ENCODE measurements at regions not wholly inside any gene's neighbourhood (a gene's known extent, or its start where the extent isn't known, plus 50 kb on each side); places are given as distances from the start of the nearest gene placed in this dataset.

- Mint-ChIP-seq H3K4me1 (peaks cover 2% of the 10 kb centered on the region), H3K27me3 (ENCODE audit: insufficient read depth, low read depth) (no peaks in the 10 kb centered on the region), H3K36me3 (peaks cover 5% of the 10 kb centered on the region), H3K9me3 (peaks cover 10% of the 10 kb centered on the region), H3K27ac (no peak overlapping the region), H3K4me3 (no peak overlapping the region)
- Histone ChIP-seq H3K27me3 (no peaks in the 10 kb centered on the region), H4K20me1 (ENCODE audit: low read depth) (no peaks in the 10 kb centered on the region), H3K79me2 (ENCODE audit: low read depth) (no peaks in the 10 kb centered on the region), H3K27ac (no peak overlapping the region), H3K9ac (no peak overlapping the region), H3K4me3 (no peak overlapping the region), H3F3A (ENCODE audit: low read depth) (no peaks in the 10 kb centered on the region), H2AFZ (replicated peaks) (no peak overlapping the region), H3K9me3 (ENCODE audit: low read depth) (no peaks in the 10 kb centered on the region), H3K36me3 (no peaks in the 10 kb centered on the region), H3K4me1 (no peaks in the 10 kb centered on the region), H3K4me2 (no peak overlapping the region)
- no peak for DNase-seq (ENCODE audit: low spot score)
- TF ChIP-seq EZH2phosphoT487 (IDR thresholded peaks at IDR 0.05) (no peak), CTCF (IDR thresholded peaks at IDR 0.05) (no peak), EZH2 (IDR thresholded peaks at IDR 0.05) (no peak)
Measured at GRCh38 chr5:125109293-125109692, 362.9 kb upstream of the ZNF608 start.

- Mint-ChIP-seq H3K4me3 (no peak overlapping the region), H3K36me3 (peaks cover 5% of the 10 kb centered on the region), H3K27me3 (ENCODE audit: insufficient read depth, low read depth) (no peaks in the 10 kb centered on the region), H3K9me3 (peaks cover 10% of the 10 kb centered on the region), H3K27ac (no peak overlapping the region), H3K4me1 (peaks cover under 1% of the 10 kb centered on the region)
- Histone ChIP-seq H3K9me3 (ENCODE audit: low read depth) (no peaks in the 10 kb centered on the region), H3K27me3 (no peaks in the 10 kb centered on the region), H3F3A (ENCODE audit: low read depth) (no peaks in the 10 kb centered on the region), H3K36me3 (no peaks in the 10 kb centered on the region), H4K20me1 (ENCODE audit: low read depth) (no peaks in the 10 kb centered on the region), H3K4me1 (no peaks in the 10 kb centered on the region), H3K9ac (no peak overlapping the region), H3K27ac (no peak overlapping the region), H3K4me3 (no peak overlapping the region), H3K4me2 (no peak overlapping the region), H2AFZ (replicated peaks) (no peak overlapping the region), H3K79me2 (ENCODE audit: low read depth) (no peaks in the 10 kb centered on the region)
- DNase-seq (ENCODE audit: low spot score), result no peak
- TF ChIP-seq CTCF (IDR thresholded peaks at IDR 0.05) (no peak), EZH2 (IDR thresholded peaks at IDR 0.05) (no peak), EZH2phosphoT487 (IDR thresholded peaks at IDR 0.05) (no peak)
Measured at GRCh38 chr5:125109816-125110215, 363.4 kb upstream of the ZNF608 start.

- H3K79me2 ChIP-seq (ENCODE audit: low read depth), result no peaks in the 10 kb centered on the region
- H3K9ac ChIP-seq, result no peak overlapping the region
- Mint-ChIP-seq H3K4me3 (no peak overlapping the region), H3K36me3 (peaks cover 7% of the 10 kb centered on the region), H3K27me3 (ENCODE audit: insufficient read depth, low read depth) (no peaks in the 10 kb centered on the region), H3K27ac (no peak overlapping the region), H3K9me3 (peaks cover 8% of the 10 kb centered on the region), H3K4me1 (peaks cover 8% of the 10 kb centered on the region)
- no peak overlapping the region for H3K27ac ChIP-seq
- H3K27me3 ChIP-seq, result no peaks in the 10 kb centered on the region
- H3K36me3 ChIP-seq, result no peaks in the 10 kb centered on the region
- H3K9me3 ChIP-seq (ENCODE audit: low read depth), result no peaks in the 10 kb centered on the region
- no peak for DNase-seq (ENCODE audit: low spot score)
- no peaks in the 10 kb centered on the region for H3F3A ChIP-seq (ENCODE audit: low read depth)
- no peak overlapping the region for H3K4me3 ChIP-seq
- no peaks in the 10 kb centered on the region for H4K20me1 ChIP-seq (ENCODE audit: low read depth)
- no peak overlapping the region for H2AFZ ChIP-seq (replicated peaks)
- H3K4me2 ChIP-seq, result no peak overlapping the region
- H3K4me1 ChIP-seq, result no peaks in the 10 kb centered on the region
- TF ChIP-seq EZH2phosphoT487 (IDR thresholded peaks at IDR 0.05) (no peak), CTCF (IDR thresholded peaks at IDR 0.05) (no peak), EZH2 (IDR thresholded peaks at IDR 0.05) (no peak)
Measured at GRCh38 chr5:125112196-125112595, 365.8 kb upstream of the ZNF608 start.
